BJ (cell line): ENCODE measurements at regions not wholly inside any gene's neighbourhood (a gene's known extent, or its start where the extent isn't known, plus 50 kb on each side); places are given as distances from the start of the nearest gene placed in this dataset.
A peak's percentile ranks its signal among the peaks of the same experiment; 100 is the strongest.

ENCODE experiments used
- CTCF ChIA-PET: fragments of 350-600 bp; formaldehyde crosslinking; extraction: SDS; loops from one replicate; lab custom pipeline; 2021; ENCODE audit warnings: antibody characterized with exemption, inconsistent platforms; lab: Yijun Ruan, JAX
- POLR2A ChIA-PET: fragments of 300-600 bp; sonication (Branson Sonifier 250); formaldehyde crosslinking; extraction: SDS; loops from one replicate; lab custom pipeline; 2021; ENCODE audit warnings: antibody characterized with exemption; lab: Charles Lee
- DNase-seq: peaks from one replicate; pipeline ENCODE4 v3.0.0-alpha.2; 2011; ENCODE audit warnings: low read depth
- H3K27me3 ChIP-seq: 2 replicates; pipeline ENCODE4 v1.6.0; 2011; ENCODE audit warnings: low read length; ENCODE audit not compliant: control insufficient read depth, insufficient read depth
- H3K36me3 ChIP-seq: 2 replicates; pipeline ENCODE4 v1.5.1; 2011; ENCODE audit warnings: low read length; ENCODE audit not compliant: control insufficient read depth, insufficient read depth
- H3K4me3 ChIP-seq: 2 replicates; pipeline ENCODE4 v1.5.1; 2011; ENCODE audit warnings: low read depth, mild to moderate bottlenecking, control low read depth, low read length
- TF ChIP-seq, protein P1 (sequence below): IDR thresholded peaks from 2 replicates; pipeline ENCODE4 v1.5.1; 2011; ENCODE audit warnings: low read depth, mild to moderate bottlenecking, control low read depth, inconsistent platforms, low read length, moderate library complexity; ENCODE audit not compliant: insufficient read depth

GRCh38 chr6:12592634-12593033, 123.9 kb upstream of the PHACTR1 start:
- CTCF ChIA-PET = no interaction called here
- H3K36me3 ChIP-seq = no peaks in the 10 kb centered on the region

GRCh38 chr6:12593771-12594529, 122.6 kb upstream of the PHACTR1 start:
- CTCF ChIA-PET = interaction anchor here (0.8 to 1.5 kb wide), 7 partner anchors 9 to 304 kb away, joined by 3 to 5 read pairs (median 3); partner anchors contain the start of gene EDN1

More at GRCh38 chr6:12592634-12593033, 123.9 kb upstream of the PHACTR1 start:
- H3K4me3 ChIP-seq = no peak overlapping the region
- TF ChIP-seq, protein P1, sequence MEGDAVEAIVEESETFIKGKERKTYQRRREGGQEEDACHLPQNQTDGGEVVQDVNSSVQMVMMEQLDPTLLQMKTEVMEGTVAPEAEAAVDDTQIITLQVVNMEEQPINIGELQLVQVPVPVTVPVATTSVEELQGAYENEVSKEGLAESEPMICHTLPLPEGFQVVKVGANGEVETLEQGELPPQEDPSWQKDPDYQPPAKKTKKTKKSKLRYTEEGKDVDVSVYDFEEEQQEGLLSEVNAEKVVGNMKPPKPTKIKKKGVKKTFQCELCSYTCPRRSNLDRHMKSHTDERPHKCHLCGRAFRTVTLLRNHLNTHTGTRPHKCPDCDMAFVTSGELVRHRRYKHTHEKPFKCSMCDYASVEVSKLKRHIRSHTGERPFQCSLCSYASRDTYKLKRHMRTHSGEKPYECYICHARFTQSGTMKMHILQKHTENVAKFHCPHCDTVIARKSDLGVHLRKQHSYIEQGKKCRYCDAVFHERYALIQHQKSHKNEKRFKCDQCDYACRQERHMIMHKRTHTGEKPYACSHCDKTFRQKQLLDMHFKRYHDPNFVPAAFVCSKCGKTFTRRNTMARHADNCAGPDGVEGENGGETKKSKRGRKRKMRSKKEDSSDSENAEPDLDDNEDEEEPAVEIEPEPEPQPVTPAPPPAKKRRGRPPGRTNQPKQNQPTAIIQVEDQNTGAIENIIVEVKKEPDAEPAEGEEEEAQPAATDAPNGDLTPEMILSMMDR = no peak
- no peaks in the 10 kb centered on the region for H3K27me3 ChIP-seq
- POLR2A ChIA-PET = no interaction called here
- no peak for DNase-seq

DNA sequence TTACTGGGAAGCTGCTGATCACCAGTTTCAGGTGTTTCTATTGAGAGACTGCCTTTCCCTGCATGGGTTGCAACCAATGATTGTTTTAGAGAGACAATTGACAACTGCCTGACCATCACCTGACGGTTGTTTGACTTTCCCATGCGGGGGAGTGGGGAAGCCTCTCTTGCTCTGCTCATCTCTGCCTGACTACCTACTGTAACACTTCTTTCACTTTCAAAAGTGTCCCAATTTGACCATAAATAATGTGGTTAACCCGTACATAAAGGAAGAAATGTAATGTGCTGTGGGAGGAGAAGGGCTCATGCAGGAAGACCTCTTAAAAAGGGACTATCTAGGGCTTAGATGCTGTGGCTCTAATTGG, 122.1 kb upstream of the PHACTR1 start:
- POLR2A ChIA-PET = interaction anchor here (0.9 kb wide), 2 partner anchors 263 to 299 kb away, joined by 3 read pairs; no protein-coding TSS in a partner anchor

More at GRCh38 chr6:12593771-12594529, 122.6 kb upstream of the PHACTR1 start:
- no peak overlapping the region for H3K4me3 ChIP-seq
- POLR2A ChIA-PET = no interaction called here
- no peak for DNase-seq
- no peaks in the 10 kb centered on the region for H3K27me3 ChIP-seq
- H3K36me3 ChIP-seq = no peaks in the 10 kb centered on the region
- TF ChIP-seq, protein P1 = no peak

GRCh38 chr6:12595161-12595811, 121.3 kb upstream of the PHACTR1 start:
- ChIA-PET POLR2A (interaction anchor here (0.9 kb wide), 2 partner anchors 264 to 300 kb away, joined by 3 read pairs; no protein-coding TSS in a partner anchor), CTCF (interaction anchor here (0.7 to 1.5 kb wide), 7 partner anchors 11 to 305 kb away, joined by 3 to 7 read pairs (median 3); partner anchors contain the start of gene EDN1)
- Histone ChIP-seq H3K27me3 (no peaks in the 10 kb centered on the region), H3K36me3 (no peaks in the 10 kb centered on the region), H3K4me3 (no peak overlapping the region)
- peak; percentile 85 for DNase-seq
- TF ChIP-seq, protein P1 = no peak

More for the DNA sequence above, 122.1 kb upstream of the PHACTR1 start:
- Histone ChIP-seq H3K27me3 (no peaks in the 10 kb centered on the region), H3K36me3 (no peaks in the 10 kb centered on the region), H3K4me3 (no peak overlapping the region)
- CTCF ChIA-PET = interaction anchor here (0.7 to 1.5 kb wide), 9 partner anchors 9 to 305 kb away, joined by 3 to 7 read pairs (median 3); partner anchors contain the start of gene EDN1
- TF ChIP-seq, protein P1 = no peak
- DNase-seq = no peak

GRCh38 chr6:12596731-12597130, 119.8 kb upstream of the PHACTR1 start:
- TF ChIP-seq, protein P1 = no peak
- POLR2A ChIA-PET = interaction anchor here (0.6 kb wide), 1 partner anchor 1721 kb away, joined by 3 read pairs; no protein-coding TSS in a partner anchor
- CTCF ChIA-PET = interaction anchor here (1.4 kb wide), 1 partner anchor 115 kb away, joined by 3 read pairs; no protein-coding TSS in a partner anchor
- Histone ChIP-seq H3K36me3 (no peaks in the 10 kb centered on the region), H3K27me3 (no peaks in the 10 kb centered on the region), H3K4me3 (no peak overlapping the region)
- no peak for DNase-seq
